ENCODE measurements at regions not wholly inside any gene's neighbourhood (a gene's known extent, or its start where the extent isn't known, plus 50 kb on each side); places are given as distances from the start of the nearest gene placed in this dataset.

GRCh38 chr11:116492600-116492999 is 280.2 kb downstream of the BUD13 start:
- no peak overlapping the region for H3K4me3 Mint-ChIP-seq
- no peak overlapping the region for H3K27ac Mint-ChIP-seq

GRCh38 chr11:116488836-116489389 is 283.9 kb downstream of the BUD13 start:
- Mint-ChIP-seq H3K36me3 (ENCODE audit: low read depth) (no peaks in the 10 kb centered on the region), H3K4me3 (no peak overlapping the region)

More at GRCh38 chr11:116492600-116492999, 280.2 kb downstream of the BUD13 start:
- peaks cover 33% of the 10 kb centered on the region for H3K27me3 Mint-ChIP-seq (ENCODE audit: low read depth)
- no peaks in the 10 kb centered on the region for H3K9me3 Mint-ChIP-seq
- no peak for TF ChIP-seq CTCF (IDR thresholded peaks at IDR 0.05; ENCODE audit: unreplicated experiment in 3 of 3)
- no peaks in the 10 kb centered on the region for H3K36me3 Mint-ChIP-seq (ENCODE audit: low read depth)
- H3K4me1 Mint-ChIP-seq, result peaks cover 10% of the 10 kb centered on the region

GRCh38 chr11:116485425-116485824 is 287.4 kb downstream of the BUD13 start:
- Mint-ChIP-seq H3K4me3 (no peak overlapping the region), H3K27ac (no peak overlapping the region), H3K27me3 (ENCODE audit: low read depth) (peaks cover 38% of the 10 kb centered on the region), H3K4me1 (no peaks in the 10 kb centered on the region), H3K9me3 (no peaks in the 10 kb centered on the region), H3K36me3 (ENCODE audit: low read depth) (no peaks in the 10 kb centered on the region)
- TF ChIP-seq CTCF (IDR thresholded peaks at IDR 0.05; ENCODE audit: unreplicated experiment in 3 of 3), result no peak

More at GRCh38 chr11:116488836-116489389, 283.9 kb downstream of the BUD13 start:
- TF ChIP-seq CTCF (IDR thresholded peaks at IDR 0.05; ENCODE audit: unreplicated experiment in 3 of 3), result no peak
- Mint-ChIP-seq H3K27me3 (ENCODE audit: low read depth) (peaks cover 42% of the 10 kb centered on the region), H3K9me3 (no peaks in the 10 kb centered on the region), H3K27ac (no peak overlapping the region), H3K4me1 (peaks cover 2% of the 10 kb centered on the region)

- Mint-ChIP-seq H3K36me3 (ENCODE audit: low read depth) (no peaks in the 10 kb centered on the region), H3K4me3 (no peak overlapping the region), H3K27me3 (ENCODE audit: low read depth) (peaks cover 20% of the 10 kb centered on the region), H3K4me1 (no peaks in the 10 kb centered on the region), H3K9me3 (no peaks in the 10 kb centered on the region), H3K27ac (no peak overlapping the region)
- no peak for TF ChIP-seq CTCF (IDR thresholded peaks at IDR 0.05; ENCODE audit: unreplicated experiment in 3 of 3)
Measured at GRCh38 chr11:116482716-116483115, 290.1 kb downstream of the BUD13 start.

- Mint-ChIP-seq H3K27me3 (ENCODE audit: low read depth) (peaks cover 12% of the 10 kb centered on the region), H3K9me3 (no peaks in the 10 kb centered on the region), H3K36me3 (ENCODE audit: low read depth) (no peaks in the 10 kb centered on the region), H3K4me3 (no peak overlapping the region), H3K27ac (no peak overlapping the region), H3K4me1 (no peaks in the 10 kb centered on the region)
- TF ChIP-seq CTCF (IDR thresholded peaks at IDR 0.05; ENCODE audit: unreplicated experiment in 3 of 3), result no peak
Measured at GRCh38 chr11:116481126-116481675, 291.6 kb downstream of the BUD13 start.
